ENCODE measurements at regions not wholly inside any gene's neighbourhood (a gene's known extent, or its start where the extent isn't known, plus 50 kb on each side); places are given as distances from the start of the nearest gene placed in this dataset.

- TF ChIP-seq, protein P1, sequence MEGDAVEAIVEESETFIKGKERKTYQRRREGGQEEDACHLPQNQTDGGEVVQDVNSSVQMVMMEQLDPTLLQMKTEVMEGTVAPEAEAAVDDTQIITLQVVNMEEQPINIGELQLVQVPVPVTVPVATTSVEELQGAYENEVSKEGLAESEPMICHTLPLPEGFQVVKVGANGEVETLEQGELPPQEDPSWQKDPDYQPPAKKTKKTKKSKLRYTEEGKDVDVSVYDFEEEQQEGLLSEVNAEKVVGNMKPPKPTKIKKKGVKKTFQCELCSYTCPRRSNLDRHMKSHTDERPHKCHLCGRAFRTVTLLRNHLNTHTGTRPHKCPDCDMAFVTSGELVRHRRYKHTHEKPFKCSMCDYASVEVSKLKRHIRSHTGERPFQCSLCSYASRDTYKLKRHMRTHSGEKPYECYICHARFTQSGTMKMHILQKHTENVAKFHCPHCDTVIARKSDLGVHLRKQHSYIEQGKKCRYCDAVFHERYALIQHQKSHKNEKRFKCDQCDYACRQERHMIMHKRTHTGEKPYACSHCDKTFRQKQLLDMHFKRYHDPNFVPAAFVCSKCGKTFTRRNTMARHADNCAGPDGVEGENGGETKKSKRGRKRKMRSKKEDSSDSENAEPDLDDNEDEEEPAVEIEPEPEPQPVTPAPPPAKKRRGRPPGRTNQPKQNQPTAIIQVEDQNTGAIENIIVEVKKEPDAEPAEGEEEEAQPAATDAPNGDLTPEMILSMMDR (conservative IDR thresholded peaks at IDR 0.05; ENCODE audit: low read depth in 2 of 2): no peak
- TF ChIP-seq ZNF114 (CRISPR knock-in tag; IDR thresholded peaks at IDR 0.05) (no peak), JUNB (IDR thresholded peaks at IDR 0.05; ENCODE audit: unreplicated experiment) (no peak), POLR2AphosphoS5 (IDR thresholded peaks at IDR 0.05; ENCODE audit: low read depth) (no peak)
- TF ChIP-seq, protein P2, sequence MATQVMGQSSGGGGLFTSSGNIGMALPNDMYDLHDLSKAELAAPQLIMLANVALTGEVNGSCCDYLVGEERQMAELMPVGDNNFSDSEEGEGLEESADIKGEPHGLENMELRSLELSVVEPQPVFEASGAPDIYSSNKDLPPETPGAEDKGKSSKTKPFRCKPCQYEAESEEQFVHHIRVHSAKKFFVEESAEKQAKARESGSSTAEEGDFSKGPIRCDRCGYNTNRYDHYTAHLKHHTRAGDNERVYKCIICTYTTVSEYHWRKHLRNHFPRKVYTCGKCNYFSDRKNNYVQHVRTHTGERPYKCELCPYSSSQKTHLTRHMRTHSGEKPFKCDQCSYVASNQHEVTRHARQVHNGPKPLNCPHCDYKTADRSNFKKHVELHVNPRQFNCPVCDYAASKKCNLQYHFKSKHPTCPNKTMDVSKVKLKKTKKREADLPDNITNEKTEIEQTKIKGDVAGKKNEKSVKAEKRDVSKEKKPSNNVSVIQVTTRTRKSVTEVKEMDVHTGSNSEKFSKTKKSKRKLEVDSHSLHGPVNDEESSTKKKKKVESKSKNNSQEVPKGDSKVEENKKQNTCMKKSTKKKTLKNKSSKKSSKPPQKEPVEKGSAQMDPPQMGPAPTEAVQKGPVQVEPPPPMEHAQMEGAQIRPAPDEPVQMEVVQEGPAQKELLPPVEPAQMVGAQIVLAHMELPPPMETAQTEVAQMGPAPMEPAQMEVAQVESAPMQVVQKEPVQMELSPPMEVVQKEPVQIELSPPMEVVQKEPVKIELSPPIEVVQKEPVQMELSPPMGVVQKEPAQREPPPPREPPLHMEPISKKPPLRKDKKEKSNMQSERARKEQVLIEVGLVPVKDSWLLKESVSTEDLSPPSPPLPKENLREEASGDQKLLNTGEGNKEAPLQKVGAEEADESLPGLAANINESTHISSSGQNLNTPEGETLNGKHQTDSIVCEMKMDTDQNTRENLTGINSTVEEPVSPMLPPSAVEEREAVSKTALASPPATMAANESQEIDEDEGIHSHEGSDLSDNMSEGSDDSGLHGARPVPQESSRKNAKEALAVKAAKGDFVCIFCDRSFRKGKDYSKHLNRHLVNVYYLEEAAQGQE (IDR thresholded peaks at IDR 0.05; ENCODE audit: unreplicated experiment): no peak
These were observed 318.3 kb upstream of the CA10 start (continued) for GRCh38 chr17:52476638-52477313.

GRCh38 chr17:52470553-52470952 lies 312.0 kb upstream of the CA10 start:
- H3K36me3 Mint-ChIP-seq (ENCODE audit: low read depth): peaks cover 5% of the 10 kb centered on the region; the same call in 2 of the 3 replicates
- no peaks in the 10 kb centered on the region for H3K36me3 ChIP-seq (ENCODE audit: insufficient read depth)

More at GRCh38 chr17:52470553-52470952, 312.0 kb upstream of the CA10 start:
- DNase-seq (ENCODE audit: low spot score) (peak; percentile 6), ATAC-seq (no peak)
- Histone ChIP-seq H4K20me1 (replicated peaks; ENCODE audit: insufficient read depth) (no peaks in the 10 kb centered on the region), H2AFZ (no peak overlapping the region), H3K4me1 (ENCODE audit: insufficient read depth) (no peaks in the 10 kb centered on the region), H3K4me3 (no peak overlapping the region), H3K27me3 (ENCODE audit: insufficient read depth) (no peaks in the 10 kb centered on the region), H3K79me2 (replicated peaks; ENCODE audit: insufficient read depth) (no peaks in the 10 kb centered on the region), H3K27ac (ENCODE audit: low read depth) (no peak overlapping the region), H3F3A (replicated peaks; ENCODE audit: low read depth) (no peaks in the 10 kb centered on the region), H3K9me2 (ENCODE audit: insufficient read depth) (no peaks in the 10 kb centered on the region), H3K4me2 (no peak overlapping the region)
- Mint-ChIP-seq H3K4me3 (no peak overlapping the region), H3K27me3 (ENCODE audit: insufficient read depth, low read depth, poor library complexity) (peaks cover 1% of the 10 kb centered on the region), H3K4me1 (no peaks in the 10 kb centered on the region), H3K9me3 (peaks cover 21% of the 10 kb centered on the region), H3K27ac (no peak overlapping the region)
- TF ChIP-seq, protein P1 (conservative IDR thresholded peaks at IDR 0.05; ENCODE audit: low read depth in 2 of 2): peak; percentile 22 to 45; a peak in 3 of 4 replicates
- no peak for TF ChIP-seq JUNB (IDR thresholded peaks at IDR 0.05; ENCODE audit: unreplicated experiment)

Measured in GM23338 (cell line).